NOMO-1 treated with DMSO at 0.1 percent for 48 hours (cell line): ENCODE measurements at regions not wholly inside any gene's neighbourhood (a gene's known extent, or its start where the extent isn't known, plus 50 kb on each side); places are given as distances from the start of the nearest gene placed in this dataset.
"Not testable (repeated sequence)": the region's sequence is repeated elsewhere in the genome, so short reads cannot be mapped to it uniquely, and the experiment has no call there.

ENCODE experiments used
- DNase-seq: peaks from one replicate; lab custom pipeline; 2025; ENCODE audit not compliant: unreplicated experiment; lab: John Stamatoyannopoulos, UW

DNA sequence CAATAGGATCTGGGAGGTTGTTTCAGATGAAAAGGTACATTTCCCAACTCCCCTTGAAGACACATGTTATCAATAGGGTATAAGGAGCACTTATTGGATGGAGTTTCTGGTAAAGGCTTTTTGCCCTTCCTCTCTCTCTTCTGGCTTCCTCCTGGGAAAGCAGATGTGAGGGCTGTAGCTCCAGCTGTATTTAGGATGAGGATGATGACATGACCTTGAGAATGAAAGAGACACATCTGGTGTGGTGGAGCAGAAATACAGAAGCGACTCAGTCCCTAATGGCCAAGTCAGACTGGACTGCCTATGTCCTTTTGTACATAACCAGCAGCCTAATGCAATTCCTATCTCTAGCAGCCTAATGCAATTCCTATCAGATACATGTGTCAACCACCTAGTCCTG, 100.9 kb upstream of the NXPH2 start:
- no peak for DNase-seq

DNA sequence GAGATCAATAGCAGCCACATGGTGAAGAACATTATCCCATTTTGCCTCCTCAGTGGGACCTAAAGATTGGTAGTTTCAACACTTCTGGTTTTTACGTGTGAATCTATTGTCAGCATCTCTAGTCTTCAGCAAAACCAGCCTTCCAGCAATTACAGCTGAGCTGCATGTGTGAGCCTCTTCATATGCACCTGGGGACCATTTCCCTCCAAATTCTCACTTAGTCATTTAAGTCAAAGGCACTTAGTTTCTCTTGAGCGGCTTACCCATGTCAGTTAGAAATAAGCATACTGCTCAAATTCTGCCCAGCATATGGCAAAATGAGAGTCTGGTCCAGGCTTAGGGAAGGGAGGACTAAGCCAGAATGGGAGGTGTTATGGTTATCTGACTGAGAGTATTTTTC, 99.7 kb upstream of the NXPH2 start:
- no peak for DNase-seq

DNA sequence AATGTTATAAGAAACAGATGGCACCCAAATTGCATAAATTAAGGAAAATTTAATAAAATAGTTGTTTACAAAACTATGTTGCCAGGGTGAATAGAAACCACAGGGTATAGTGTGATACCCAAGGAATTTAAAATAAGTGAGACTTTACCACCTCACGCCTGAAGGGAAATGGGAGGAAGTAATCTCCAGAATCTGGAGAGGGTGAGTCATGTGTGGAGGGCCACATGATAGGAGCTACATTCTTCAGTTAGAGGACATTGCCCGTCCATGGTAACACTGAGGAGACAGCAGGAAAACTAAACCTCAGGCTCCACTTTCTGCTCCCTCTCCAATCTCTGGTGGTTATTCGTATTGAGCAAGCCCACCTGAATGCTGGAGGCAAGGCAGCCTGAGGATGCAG, 97.2 kb upstream of the NXPH2 start:
- no peak for DNase-seq

DNA sequence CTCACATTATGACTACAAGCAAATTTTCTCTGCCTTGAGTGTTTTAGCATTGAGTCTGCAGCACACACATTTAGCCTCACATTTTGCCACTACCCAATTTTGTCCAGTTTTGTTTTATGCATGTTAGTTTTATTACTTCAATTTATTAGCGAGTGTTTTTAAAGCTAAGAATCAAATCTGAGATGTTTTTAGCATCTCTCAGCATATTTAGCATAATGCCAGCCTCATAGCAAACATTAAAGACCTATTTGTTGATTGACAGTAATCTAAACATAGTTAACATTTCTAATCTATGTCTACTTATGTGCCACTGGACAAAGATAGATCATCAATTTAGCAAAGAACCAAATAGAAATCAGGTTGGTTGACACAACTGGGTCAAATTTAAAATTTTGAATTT, 94.1 kb upstream of the NXPH2 start:
- DNase-seq, result no peak

DNA sequence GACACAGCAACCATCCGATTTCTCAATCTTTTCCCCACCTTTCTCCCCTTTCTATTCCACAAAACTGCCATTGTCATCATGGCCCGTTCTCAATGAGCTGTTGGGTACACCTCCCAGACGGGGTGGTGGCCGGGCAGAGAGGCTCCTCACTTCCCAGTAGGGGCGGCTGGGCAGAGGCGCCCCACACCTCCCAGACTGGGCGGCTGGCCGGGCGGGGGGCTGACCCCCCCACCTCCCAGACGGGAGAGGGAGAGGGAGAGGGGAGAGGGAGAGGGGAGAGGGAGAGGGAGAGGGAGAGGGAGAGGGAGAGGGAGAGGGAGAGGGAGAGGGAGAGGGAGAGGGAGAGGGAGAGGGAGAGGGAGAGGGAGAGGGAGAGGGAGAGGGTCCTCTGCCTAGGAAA, 91.9 kb upstream of the NXPH2 start:
- not testable (repeated sequence) for DNase-seq

DNA sequence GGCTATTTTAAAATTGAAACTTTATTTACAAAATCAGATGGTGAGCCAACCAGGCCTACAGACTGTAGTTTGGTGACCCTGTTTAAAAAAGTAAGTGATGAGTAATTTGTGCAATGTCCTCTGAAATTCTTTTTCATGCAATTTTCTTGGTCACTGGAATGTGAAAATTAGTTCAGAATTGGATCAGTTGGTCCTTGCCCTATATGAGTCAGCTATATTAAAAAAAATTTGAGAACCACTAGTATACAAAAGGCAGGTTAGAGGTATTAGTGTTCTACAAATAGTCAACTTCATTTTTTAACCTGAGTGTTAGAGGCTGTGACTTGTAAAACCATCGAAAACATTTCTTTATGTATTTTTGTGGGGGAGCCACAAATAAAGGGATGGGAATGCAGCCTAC, 91.1 kb upstream of the NXPH2 start:
- no peak for DNase-seq

DNA sequence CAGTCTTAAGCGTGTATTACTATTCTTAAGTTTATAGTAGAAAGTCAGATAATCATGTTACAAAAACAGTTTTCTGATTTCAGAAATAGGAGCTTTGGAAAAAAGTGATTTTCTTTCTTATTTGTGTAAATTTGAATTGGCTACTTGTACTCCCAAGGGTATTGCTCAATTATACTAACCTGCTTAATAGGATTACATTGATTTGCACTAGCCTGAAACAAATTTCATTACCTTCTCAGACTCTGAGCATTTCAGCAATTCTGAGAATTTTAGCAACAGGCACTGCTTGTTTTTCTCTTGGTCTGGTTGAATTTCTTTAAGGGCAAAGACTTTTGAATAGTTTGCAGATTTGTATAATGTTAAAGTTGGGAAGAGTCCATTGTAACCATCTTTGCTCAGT, 87.2 kb upstream of the NXPH2 start:
- no peak for DNase-seq

DNA sequence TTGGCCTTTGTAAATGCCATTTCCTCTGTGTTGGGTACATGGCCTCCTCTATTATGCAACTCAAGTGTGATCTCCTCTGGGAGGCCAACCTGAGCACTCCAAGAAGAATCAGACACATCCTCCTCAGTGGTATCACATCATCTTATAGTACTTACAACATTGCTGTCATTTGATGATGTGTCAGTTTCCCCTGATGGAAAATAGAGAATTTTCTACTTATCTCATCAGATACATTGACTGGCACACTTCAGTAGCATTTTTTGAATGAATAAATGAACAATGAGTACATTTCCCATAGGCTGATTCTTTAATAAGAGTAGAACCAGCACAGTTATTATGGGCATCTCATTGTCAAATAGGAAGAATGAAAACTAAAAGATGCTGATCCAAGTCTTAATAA, 86.6 kb upstream of the NXPH2 start:
- DNase-seq, result no peak

DNA sequence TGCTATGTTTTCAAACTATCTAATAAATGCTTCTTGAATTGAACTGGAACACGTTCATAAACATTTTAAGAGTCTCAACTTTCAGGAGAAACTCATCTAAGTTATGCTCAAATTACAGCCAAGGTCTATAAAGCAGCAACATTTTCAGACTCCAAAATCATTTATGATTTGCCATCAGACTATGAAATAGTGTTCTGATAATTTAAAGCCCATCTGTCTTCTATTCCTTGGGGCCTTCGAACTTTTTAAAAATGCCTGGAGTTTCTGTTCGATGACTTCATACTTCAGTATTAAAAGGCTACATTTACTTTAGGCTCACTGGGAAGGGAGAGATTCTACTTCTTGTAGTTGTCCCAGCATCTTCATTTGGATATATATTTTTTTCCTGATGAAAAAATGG, 73.6 kb upstream of the NXPH2 start:
- no peak for DNase-seq

DNA sequence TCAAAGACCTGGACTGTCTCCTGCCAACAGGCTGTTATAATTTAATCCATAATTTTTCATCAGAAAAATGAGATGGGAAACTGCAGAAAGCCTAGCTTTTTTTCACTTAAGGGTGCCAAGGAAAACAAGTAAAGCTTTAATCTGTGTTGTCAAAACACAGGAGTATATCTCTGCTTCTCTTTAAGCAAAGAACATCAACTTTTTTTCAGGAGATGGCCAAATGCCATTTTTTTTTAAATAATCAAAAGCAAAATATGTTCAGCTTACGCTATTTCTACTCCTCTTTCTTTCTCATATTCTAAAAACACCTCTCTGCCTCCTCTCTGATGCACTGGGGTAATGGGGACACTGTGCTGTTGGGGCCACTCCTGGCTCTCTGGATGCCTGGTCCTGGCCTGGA, 73.1 kb upstream of the NXPH2 start:
- no peak for DNase-seq

DNA sequence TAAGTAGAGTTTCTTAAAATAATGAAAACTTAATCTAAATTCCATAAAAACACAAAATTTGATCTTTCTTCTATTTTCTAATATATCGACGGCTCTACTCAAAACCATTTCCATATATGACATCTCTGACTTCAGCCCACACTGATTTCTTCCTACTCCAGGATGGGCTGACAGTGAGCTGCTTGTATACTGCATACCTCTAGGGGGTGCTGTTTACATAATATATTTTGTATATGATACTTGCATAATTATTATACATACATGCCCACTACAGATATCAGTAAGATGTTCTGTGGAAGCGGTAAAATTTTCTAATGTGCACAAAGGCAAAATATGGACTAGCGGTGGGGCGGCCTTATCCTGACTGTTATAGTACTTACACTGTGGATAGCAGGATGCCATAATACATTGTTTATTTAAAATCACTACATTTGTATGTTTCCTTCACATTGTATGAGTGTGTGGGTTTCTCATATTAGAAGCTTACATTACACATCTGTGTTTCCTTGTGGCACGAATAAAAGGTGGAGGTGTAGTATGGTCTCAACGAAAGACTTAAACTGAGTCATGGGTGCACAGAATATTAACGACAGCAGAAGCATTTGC, 66.1 kb upstream of the NXPH2 start:
- peak; percentile 19 for DNase-seq

DNA sequence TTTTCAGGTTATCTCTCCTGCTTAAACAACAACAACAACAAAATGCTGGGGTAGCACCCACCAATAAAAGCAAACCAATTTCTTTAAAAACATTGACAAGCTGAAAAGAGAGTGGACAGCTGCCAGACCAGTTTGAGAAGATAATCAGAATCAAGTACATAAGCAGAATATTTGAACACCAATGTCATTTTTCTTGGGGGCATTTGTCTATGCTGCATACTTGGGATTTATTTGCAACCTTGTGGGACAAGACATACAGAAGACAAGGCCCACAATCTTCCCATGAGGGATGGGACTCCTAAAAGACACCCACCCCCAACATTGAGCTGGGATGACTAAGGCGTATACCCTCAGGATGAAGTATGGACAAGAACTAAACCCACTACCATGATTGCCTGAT, 62.2 kb upstream of the NXPH2 start:
- no peak for DNase-seq

DNA sequence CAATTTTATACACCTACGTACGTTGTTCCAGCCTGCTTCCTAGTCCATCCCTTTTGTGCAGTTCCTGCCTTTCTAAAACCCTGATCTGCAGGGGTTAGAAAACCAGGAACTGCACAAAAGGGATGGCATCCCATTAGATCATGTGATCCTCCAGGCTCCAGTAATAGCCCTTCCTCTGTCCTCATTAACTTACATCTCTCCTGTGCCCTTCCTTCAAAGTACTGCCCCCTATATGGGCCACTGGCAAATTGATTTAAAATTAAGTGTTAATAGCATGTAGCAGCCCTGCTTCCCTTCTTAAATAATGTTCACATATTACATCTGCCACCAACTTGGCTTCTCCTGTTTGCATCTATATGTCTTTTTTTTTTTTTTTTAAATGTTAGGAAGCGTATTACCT, 61.3 kb upstream of the NXPH2 start:
- no peak for DNase-seq

DNA sequence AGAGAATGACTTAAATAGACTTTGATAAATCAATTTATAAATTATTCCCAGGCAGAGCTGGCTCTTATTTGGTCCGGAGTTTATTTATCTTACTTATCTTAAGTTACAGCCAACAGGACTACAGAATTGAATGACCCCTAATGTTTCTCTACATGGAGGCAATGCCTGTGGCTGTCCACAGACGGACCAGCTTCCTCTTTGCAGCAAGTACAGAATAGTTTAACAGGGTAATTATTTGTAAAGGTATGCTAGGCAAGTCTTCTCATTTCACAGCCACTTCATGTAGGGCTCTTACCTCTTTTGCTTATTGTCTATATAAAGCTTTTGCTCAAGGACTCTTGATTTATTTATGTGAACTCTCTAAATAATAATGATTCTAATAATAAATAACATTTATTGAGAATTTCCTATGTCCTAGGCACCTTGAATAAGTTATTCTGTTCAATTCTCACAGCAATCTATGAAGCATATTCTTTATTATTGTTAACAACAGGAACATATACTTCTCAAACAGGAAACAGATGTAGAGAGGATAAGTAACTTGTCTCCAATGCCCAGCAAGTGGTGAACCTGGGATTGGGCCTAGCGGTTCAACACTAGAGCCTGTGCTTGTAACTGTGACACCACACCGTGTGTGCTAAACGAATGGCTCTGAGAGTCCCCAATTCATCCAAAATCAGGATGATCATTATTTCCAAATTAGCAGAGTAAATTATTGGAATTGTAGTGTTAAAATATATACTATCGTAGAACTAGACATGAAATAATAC, 58.8 kb upstream of the NXPH2 start:
- DNase-seq, result no peak

DNA sequence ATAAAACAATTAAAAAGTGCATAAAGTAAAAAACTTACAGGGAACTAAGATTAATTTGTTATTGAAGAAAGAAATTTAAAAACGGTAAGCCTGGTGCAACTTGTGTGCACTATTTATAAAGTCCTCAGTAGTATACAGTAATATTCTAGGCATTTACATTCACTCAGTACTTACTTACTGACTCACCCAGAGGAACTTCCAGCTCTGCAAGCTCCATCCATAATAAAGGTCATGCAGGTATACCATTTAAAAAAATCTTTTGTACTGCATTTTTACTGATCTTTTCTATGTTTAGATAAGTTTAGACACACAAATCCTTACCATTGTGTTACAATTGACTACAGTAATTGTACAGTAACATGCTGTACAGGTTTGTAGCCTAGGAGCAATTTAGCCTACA, 51.5 kb upstream of the NXPH2 start:
- no peak for DNase-seq

DNA sequence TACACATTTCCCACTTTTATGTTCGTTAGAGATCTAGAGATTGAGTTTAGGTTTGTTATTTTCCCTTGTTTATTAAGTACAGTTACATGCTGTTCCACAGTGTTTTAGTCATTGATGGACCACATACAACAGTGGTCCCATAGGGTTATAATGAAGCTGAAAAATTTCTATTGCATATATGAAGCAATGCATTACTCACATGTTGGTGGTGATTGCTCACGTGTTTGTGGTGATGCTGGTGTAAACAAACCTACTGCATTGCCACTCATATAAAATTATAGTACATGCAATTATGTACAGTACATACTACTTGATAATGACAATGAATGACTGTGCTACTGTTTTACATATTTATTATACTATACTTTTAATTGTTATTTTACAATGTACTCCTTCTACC, 51.0 kb upstream of the NXPH2 start:
- DNase-seq, result no peak

DNA sequence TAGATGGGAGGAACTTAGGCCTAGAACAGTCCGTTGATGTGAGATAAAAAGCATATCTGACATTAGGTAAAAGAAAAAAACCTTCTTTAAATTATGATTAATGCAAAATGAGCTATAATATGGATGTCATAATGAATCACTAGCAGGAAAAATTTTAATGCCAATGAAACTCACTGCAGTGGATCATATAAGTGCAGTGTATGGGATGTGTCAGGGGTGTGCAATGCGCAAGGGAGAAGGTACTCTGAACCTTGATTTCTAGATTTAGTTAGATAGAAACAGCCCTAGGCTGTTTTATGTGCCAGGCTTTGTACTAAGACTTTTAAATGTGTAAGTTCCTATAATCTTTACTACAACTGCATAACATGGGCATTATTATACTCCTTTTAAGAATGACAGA, 50.4 kb upstream of the NXPH2 start:
- no peak for DNase-seq
